SK-MEL-5 (cell line): ENCODE measurements at regions not wholly inside any gene's neighbourhood (a gene's known extent, or its start where the extent isn't known, plus 50 kb on each side); places are given as distances from the start of the nearest gene placed in this dataset.
"Not testable (repeated sequence)": the region's sequence is repeated elsewhere in the genome, so short reads cannot be mapped to it uniquely, and the experiment has no call there.

Source experiments
- DNase-seq: peaks from one replicate; pipeline ENCODE4 v3.0.0-alpha.2; 2016; ENCODE audit warnings: low read depth, low spot score
- in situ Hi-C: cut with HindIII; loops from 2 replicates; pipeline ENCODE4 v1.10.0; 2016; ENCODE audit warnings: low sequenced_read_pairs, high pct_unique_total_duplicates, low pct_unique_long_range_greater_than_20kb

DNA sequence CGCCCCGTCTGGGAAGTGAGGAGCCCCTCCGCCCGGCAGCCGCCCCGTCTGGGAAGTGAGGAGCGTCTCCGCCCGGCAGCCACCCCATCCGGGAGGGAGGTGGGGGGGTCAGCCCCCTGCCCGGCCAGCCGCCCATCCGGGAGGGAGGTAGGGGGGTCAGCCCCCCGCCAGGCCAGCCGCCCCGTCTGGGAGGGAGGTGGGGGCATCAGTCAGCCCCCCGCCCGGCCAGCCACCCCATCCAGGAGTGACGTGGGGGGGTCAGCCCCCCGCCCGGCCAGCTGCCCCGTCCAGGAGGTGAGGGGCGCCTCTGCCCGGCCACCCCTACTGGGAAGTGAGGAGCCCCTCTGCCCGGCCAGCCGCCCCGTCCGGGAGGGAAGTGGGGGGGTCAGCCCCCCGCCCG lies 297.5 kb upstream of the DYNLRB2 start:
- in situ Hi-C loops, DNase-seq: not testable (repeated sequence)

DNA sequence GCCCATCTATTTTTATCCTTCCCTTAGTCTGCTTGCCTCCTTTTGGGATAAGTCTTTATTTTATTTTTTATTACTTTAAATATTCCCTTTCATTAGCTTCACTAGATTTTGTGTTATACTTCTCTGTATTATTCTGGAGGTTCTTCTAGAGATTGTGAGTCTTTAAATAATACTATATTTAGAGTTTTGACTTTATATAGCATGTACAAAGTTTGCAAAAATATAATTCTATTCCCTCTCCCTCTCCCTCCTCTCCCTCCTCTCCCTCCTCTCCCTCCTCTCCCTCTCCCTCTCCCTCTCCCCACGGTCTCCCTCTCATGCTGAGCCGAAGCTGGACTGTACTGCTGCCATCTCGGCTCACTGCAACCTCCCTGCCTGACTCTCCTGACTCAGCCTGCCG lies 298.5 kb upstream of the DYNLRB2 start:
- in situ Hi-C loops, DNase-seq: not testable (repeated sequence)

DNA sequence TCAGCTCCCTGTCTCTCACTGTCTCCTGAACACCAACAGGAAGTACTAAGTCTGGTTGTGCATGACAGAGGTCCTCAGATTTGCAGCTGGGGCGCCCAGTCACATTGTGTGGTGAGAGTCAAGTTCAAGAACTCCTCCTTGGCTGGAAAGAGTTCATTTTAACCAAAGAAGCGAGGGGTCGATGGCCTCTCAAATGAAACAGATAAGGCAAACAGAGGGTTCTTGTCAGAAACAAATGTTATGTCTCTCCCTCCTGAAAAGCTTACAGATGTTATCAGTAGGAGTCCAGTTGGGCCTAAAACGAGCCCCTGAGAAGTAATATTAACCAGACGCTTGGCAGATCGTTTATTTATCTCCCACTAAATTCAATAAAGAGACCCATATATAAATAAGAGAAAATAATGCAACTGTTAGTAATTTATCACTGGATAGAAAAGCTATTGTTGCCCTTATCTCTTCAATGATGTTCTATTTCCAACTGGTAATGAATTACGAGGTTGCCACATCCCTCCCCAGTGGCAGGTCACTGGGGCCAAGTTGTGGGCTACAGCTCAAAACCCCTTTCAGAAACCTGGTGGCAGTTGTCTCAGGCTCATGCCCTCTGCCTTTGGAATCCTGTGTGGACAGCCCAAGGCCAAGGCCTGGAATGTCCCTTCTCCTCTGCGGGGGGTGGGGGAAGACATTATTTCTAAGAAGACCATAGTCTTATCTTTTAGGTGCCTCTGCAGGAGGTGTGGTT lies 307.5 kb upstream of the DYNLRB2 start:
- no peak for DNase-seq

DNA sequence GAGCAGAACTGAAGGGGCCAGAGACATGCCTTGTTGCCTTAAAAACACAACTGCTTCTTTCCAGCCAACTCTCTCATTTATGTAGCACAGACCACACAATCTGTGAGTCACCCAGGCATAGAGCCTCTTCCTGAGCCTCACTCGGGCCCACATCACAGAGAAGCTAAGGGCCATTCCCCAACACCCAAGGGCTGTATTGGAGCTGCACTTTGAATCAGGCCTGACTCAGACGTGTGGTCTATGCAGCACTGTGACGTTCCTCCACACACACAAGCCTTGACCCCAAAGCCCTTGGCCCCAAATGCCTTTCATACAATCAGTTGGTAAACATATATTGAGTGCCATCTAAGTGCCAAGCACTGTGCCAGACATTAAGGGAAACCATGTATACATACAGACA lies 308.9 kb upstream of the DYNLRB2 start:
- in situ Hi-C loops: no loop called here
- no peak for DNase-seq

More for the DNA sequence above, 307.5 kb upstream of the DYNLRB2 start:
- in situ Hi-C loops: no loop called here

- DNase-seq: no peak
- in situ Hi-C loops: no loop called here
Observed at GRCh38 chr16:80231121-80231520, 309.7 kb upstream of the DYNLRB2 start.

DNA sequence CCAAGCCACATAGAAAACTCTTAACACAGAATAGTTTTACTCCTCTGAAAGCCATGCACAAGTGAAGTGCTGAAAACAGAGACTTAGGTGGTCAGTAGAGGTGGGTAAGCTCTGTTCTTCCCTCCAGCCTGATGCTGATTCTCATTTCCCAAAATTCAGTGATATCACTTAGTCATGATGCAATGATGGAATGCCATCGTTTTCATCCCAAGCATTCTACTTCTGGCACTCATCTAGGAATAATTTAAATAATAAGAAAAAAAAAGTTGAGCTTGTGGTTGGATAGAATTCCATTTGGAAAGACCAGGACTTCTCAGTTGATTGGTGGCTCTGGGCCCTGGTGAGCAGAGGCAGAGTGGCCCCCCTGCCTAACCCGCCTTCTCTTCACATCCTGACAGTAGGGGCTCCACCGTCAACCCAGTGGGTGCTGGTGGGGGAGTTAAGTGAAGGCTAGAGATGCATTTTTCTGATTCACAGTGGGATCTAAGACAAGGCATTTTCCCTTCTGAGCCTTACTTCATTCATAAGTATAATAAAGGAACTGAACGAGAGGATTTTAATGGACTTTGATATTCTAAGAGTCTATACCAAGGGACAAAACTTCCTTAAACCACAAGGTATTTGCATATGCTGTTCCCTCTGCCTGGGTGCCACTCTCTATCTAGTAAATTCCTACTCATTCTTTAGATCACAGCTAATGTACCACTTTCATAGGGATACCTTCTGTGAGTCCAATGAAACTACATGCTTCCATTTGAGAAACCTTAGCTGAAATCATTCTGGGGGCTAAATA lies 310.3 kb upstream of the DYNLRB2 start:
- in situ Hi-C loops: no loop called here

DNA sequence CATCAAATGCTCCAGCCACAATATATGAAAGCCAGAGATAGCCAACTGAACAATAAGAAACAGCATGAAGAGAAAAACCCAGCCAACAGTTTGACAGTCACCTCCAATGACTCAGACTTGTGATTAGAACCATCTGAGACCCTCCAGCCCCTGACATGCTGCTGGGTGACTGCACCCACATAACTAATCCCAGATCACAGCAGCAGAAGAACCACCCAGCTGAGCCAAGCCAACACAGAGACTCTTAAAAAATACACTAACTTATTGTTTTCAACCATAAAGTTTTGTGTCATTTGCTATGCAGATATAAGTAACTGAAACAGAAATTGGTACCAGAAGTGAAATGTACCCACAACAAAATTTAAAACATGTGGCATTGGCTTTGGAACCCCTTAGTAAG lies 314.3 kb upstream of the DYNLRB2 start:
- in situ Hi-C loops: no loop called here
- DNase-seq: no peak

More for the DNA sequence above, 310.3 kb upstream of the DYNLRB2 start:
- DNase-seq: no peak

GRCh38 chr16:80210787-80211186 lies 330.0 kb upstream of the DYNLRB2 start:
- DNase-seq: no peak
- in situ Hi-C loops: no loop called here

GRCh38 chr16:80208743-80209142 lies 332.1 kb upstream of the DYNLRB2 start:
- DNase-seq: no peak
- in situ Hi-C loops: no loop called here

DNA sequence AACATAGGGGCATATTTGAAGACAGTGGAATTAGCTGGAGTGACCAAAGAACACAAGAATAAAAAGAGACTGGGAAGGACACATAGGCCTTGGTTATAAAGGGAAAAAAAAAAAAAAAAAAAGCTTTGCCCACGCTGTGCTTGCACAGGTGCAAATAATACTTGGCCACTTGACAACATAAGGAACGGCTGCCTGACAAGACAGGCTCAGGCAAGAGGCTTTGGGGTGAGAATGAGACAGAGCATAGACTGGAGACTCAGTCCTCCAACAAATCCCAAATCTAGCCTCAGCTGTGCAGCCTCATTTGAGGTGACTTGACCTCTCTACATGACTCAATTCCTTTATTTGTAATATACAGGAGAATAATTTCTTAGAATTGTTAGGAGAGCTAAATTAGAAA lies 332.8 kb upstream of the DYNLRB2 start:
- no peak for DNase-seq
- in situ Hi-C loops: no loop called here

- in situ Hi-C loops: no loop called here
- DNase-seq: no peak
Observed at GRCh38 chr16:80203821-80204220, 337.0 kb upstream of the DYNLRB2 start.

DNA sequence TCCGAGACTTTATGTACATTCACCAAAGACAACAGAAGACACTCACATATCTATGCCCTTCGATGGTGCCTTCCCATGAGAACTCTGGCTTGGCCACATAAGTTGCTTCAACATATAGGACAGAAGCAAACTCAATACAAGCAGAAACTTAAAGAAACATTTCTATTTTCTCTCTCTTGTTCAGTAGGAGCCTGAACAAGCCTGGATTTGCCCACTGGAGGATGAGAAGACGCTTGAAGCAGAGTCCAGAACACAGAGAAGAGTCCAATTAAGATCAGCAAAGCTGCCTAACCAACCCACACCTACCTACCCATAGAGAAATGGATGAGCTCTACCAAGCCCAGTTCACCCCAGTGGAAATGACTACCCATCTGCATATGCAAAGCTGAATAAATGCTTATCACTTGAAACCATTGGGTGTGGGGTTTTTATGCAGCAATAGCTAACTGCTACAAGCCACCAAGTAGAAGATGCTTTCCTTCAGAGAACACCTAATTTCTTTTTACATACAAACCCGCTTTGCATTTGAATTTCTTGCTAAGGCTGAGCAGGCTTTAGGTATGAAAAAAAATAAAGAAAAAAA lies 337.9 kb upstream of the DYNLRB2 start:
- in situ Hi-C loops: no loop called here
- DNase-seq: no peak

- DNase-seq: no peak
- in situ Hi-C loops: no loop called here
Observed at GRCh38 chr16:80200079-80200478, 340.7 kb upstream of the DYNLRB2 start.

GRCh38 chr16:80199614-80200013 lies 341.2 kb upstream of the DYNLRB2 start:
- in situ Hi-C loops: no loop called here
- no peak for DNase-seq

DNA sequence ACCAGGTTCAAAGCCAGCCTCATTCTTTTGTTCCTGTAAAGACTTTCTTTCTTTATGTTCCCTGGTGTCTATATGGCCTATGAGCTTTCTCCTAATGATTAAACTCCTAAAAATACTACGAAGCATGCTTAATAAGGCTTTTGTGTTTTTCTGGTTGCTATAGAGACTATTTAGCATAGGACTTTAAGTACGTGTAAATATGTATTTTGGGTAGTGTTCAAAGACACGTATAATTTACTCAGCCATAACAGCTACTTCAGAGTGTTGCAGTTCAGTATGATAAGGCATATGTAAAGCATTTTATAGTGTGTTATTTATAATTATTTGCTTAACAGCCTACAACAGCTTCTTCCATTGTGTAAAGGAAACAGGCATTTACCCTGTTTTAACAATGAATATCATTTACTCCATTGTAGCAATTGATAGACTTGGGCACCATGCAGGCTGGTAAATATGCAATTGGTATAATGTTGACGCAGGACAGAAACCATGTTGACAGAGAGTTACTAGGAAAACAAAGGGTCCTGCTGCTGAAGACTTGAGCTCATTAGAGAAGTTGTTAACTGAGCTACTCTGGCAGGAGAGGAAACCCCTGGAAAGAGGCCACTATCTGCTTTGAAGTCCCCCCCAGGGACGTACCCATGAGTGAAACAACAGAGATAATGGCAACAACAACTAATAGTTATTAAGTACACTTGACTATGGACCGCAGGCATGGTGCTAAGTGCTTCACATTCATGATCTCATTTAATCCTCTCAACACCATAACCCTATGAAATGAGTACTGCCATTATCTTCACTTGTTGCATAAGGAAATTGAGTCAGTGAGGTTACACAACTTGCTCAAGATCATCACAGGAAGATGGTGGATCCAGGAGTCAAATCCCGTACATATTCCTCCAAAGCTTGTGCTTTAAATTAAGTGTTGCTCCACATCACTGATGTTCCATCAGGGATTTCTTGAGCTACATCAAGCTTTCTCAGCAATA lies 342.2 kb upstream of the DYNLRB2 start:
- in situ Hi-C loops: no loop called here
- DNase-seq: no peak

DNA sequence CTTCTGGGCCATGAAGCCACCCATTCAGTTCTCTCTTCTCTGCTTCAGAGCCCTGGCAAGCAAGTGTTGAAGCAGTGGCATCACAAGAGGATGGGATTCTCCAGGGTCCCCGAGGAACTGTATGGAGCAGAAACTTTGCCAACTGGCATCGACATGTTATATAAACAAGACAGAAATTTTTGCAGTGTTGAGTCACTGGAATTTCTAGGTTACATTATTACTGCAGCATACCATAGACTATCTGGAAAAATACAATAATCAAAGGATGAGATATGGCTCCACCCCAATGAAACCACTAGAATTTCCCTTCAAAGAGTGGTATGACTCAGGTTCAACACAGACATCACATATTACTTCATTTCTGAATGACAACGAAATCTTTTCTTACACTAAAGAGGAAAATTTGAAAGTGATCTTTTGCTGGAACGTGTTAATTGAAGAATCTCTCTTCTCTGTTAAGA lies 343.0 kb upstream of the DYNLRB2 start:
- no peak for DNase-seq
- in situ Hi-C loops: no loop called here

DNA sequence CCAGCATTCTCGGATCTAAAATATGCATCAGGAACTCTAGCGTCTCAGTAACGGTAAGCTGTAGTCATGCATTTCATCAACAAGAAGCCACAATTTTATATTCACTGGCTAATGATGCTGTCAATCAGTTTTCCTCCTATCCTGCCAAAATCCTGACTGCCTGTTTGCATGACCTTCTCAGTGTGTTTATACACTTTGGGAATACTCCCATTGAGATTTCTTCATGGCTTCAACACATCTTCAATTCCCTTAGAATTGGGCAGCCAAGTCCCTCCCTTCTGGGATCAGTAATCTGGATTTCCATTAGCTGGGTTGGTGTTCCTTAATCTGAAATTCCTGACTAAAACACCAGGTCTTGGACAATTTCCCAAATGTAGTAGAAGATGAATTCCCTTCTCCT lies 348.9 kb upstream of the DYNLRB2 start:
- in situ Hi-C loops: no loop called here
- no peak for DNase-seq
